GM21360 (cell line): ENCODE measurements at regions not wholly inside any gene's neighbourhood (a gene's known extent, or its start where the extent isn't known, plus 50 kb on each side); places are given as distances from the start of the nearest gene placed in this dataset.

Source experiments
- ATAC-seq: cut with Tn5 transposase; IDR thresholded peaks from one replicate; pipeline ENCODE4 v1.9.1; 2021; ENCODE audit warnings: mild to moderate bottlenecking, moderate library complexity; ENCODE audit not compliant: unreplicated experiment

DNA sequence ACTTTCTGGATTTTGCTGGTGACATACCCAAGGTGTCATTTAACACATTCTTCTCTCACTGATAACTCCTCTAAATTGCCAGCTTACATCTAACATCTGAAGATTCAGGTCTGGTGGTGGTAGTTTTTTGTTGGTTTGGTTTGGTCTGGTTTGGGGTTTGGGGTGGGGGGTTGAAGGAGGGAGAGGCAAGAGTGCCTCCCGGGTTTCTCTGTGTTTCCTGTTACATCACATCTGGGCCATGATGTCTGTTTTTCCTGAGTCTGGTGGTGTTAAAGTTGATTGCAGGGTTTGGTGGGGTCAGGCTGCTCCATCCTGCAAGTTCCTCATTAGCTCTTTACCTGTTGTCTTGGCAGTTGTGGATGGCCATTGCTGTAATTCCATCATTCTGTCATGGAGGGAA, 155.8 kb upstream of the UBL3 start:
- no peak for ATAC-seq

DNA sequence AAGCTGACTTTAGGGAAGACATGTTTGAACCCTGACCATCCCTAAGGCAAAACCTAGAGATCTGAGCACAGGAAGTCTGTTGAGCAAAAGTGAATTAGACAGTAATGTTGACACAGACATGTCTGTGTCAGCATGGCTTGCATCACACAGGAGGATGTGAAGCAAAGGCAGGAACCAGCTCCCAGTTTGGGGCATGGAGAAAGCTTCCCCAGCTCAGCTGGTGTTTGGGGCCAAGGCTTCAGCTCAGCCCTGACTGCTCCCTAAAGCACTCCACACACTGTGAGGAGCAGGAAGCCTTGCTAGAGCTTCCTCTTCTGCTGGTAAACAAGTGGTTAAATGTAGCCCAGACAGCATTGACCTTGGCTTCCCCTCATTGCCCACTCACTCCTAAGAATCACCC, 153.8 kb upstream of the UBL3 start:
- ATAC-seq, result no peak

DNA sequence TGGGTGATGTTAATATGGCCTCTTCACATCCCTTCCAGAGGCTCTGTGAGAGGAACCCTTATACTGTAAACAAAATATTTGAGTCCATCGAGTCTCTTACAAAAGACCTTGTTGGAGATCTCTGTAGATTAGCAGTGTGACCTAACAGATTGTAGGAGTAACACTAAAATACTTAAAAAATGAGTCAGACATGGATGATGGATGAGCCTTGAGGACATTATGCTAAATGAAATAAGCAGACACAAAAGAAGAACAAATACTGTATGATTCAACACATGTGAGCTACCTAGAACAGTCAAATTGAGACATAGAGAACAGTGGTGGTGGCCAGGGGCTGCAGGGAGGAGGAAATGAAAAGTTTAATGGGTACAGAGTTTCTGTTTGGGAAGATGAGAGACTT, 152.2 kb upstream of the UBL3 start:
- no peak for ATAC-seq

DNA sequence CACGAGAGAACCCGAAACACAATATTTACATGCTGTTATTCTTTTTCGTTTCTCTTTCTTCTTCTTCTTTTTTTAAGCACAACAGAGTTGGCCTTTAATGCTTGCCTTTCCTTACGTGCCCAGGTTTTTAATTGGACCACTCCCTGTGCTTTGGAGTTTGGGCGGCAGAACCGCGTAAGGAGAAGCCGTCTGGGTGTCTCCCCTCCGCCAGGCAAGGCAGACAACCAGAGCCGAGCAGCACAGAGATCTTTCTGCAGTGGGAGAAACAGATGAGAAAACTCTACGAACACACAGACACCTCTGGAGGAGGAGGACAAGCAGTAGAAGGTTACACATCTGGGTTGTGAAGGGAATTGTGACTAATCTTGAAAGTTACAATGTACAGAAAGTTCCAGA, 150.0 kb upstream of the UBL3 start:
- ATAC-seq, result no peak

DNA sequence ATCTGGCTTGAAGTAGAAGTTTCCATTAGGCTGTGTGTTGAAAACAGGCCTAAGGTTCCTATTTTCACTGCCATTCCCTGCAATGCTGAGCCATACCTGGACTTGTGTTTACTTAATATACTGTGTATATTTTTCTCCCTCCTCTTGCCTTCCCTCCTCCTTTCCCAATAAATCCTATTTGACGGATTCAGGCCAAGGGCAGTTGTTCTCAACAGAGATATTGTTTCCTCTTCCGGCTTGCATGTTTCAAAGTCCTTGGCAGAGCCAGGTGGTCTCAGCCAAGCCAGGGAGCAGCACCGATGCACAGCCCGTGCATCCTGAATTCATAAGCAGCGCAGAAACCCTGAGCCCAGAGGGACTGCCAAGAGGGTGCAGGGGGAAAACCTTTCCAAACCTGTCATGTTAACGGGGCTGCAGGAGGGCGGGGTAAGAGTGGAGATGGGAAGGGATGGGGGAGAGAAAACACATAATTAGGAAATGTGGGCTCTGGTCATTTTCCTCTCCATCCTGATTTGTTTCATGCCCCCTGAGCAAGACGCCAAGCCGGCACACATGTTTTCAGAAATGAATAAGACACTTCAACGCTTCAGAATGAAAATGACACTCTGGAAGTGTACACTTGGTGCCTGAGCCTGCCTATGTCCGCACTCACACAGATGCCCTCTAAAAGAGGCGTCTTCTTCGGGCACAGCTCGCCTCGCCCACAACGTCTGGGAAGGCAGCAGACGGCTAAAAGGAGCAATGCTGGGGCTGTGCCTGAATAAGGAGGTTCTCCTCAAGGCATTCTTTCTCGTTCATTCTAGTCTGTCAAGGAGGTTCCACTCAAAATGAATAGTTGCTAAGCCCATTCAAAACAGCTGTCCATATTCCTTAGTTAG, 149.3 kb upstream of the UBL3 start:
- ATAC-seq, result no peak

DNA sequence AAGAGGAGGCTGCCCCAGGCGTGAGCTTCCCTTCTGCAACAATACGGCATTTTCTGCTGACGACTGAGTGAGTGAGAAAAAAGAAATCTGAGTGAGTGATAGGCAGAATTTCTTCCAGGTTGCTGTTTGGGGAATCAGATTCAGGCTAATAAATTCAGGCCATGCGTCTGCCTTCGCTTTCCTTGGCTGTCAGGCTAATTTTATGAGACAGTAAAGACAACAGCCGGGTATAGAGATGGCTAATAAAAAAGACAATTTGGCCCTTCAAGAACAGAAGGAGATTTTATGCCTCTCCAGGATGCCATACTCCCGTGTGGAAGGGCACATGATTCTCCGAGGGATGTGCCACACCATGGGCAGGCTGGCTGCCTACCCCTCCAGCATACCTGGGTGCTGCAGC, 145.9 kb upstream of the UBL3 start:
- no peak for ATAC-seq

DNA sequence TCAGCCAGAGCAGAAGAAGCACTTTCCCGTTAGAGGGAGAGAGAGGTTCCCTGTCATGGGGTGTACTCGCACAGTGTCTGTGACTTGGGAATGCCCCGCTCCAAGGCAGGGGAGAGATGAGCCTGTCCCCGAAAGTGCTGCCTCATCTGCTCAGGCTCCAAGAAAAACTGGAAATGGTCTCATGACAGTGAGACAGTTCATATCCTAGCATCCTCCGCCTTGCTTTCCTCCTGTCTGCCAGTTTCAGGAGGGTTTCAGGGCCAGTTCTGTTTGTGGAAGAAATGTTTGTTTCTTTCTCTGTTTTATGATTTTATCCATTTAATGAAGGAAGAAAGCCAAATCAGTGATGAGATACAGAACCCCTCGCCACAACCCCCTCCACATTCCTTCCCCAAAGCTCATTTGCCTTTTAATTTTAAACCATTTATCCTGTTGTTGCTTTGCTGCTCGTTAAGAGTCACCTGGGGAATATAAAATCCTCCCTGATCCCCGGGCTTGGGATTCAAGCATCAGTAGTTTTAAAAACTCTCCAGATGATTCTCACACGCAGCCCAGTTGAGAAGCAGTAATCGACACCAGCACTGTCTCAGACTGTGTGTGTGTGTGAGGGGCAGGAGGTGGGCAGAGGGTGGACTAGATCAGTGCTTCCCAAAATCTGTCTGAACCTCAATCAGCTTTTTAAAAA, 144.6 kb upstream of the UBL3 start:
- ATAC-seq, result no peak

DNA sequence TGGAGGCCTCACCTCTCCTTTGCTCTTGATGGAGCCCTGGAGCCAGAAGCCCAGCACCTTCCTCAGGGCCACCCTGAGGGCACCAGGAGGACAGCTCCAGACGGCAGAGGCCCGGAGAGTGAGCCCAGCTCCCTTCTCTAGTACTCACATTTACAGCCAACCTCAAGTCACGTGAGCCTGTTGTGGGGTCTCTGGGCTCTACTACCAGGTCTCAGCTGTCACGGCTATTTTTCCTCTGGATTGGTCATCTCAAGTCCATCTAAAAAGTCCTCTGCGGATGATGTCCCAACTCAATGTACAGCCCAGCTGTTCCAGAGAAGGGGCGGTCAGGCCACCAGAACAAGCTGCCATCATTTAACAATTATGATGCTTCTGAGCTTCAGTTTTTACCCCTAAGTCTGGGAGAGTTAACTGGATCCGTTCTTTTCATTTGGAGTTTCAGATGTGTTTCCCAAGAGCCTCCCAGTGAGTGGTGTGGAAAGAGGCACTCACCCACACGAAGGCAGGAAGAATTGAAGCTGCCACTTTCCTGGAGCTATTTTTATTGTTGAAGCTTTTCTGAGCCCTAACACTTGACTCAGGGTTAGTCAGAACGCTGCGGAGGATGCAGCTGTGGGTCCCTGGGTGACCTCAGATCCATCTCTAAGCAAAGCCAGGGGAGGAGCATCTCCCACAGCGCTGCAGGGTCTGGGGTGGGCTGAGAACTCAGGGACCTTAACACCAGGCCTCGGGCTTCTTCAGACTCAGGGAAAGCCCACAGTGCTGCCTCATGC, 143.5 kb upstream of the UBL3 start:
- ATAC-seq, result no peak

DNA sequence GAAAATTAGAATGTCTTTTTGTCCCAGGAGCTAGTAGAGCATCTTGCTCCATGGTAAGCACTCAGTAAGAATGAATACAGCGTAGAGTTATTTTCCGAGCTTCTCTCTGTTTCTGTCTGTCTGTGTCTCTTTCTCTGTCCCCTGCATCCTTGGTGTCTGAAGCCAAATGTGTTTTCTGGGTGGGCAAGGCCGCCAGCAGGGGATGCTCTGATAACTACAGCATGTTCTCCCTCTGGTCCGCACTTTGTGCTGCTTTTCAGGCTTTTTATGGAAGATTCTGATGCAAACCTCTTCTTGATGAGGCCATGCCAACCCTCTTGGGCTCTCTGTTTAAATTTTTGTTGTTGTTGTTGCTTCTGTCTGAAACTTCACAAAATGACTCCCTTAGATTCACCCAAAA, 142.8 kb upstream of the UBL3 start:
- no peak for ATAC-seq

DNA sequence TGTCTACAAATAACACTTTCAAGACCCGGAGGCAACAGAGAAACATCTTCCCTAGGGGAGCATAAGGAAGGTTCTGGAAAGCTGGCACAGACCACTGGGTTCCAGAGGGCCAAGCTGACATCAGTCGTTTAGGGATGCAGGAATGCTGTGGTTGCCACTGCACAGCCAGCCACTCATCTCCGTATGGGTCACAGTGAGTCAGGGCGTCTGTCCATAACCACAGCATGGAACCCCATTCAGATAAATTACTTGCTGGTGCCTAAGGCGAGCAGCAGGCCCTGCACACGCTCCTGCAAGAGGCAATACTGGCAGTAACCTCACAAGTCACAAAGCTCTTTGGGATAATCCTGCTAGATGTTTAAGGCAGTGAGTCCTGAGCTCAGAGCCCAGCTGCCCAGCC, 140.9 kb upstream of the UBL3 start:
- ATAC-seq, result no peak

DNA sequence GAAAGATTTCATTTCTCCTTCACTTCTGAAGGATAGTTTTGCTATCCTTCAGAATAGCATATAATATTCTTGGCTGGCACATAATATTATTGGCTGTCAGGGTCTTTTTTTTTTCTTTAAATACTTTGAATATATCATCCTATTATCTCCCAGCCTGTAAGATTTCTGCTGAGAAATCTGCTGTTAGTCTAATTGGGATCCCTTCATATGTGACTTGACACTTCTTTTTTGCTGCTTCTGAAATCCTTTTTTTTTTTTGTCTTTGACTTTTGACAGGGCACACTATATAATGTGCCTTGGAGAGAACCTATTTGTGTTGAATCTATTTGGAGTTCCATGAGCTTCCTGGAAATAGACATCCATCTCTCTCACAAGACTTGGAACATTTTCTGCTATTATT, 136.9 kb upstream of the UBL3 start:
- ATAC-seq, result no peak

DNA sequence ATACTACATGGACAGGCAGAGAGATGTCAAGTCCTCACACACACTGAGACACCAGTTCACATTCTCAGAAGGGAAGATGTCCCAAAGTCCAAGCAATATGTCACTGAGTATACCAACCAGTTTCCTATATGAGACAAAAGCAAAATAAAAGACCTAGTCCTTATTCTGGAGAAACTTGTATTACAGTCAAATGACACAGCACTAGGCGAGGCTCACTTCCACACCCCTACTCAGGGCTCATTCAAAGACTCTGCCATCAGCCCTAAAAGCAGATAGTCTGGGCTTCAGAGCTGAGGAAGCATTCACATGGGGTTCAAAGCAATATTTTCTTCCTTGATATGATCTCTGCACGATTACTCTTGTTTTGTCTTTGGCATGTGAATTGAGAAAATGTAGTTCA, 129.9 kb upstream of the UBL3 start:
- no peak for ATAC-seq

DNA sequence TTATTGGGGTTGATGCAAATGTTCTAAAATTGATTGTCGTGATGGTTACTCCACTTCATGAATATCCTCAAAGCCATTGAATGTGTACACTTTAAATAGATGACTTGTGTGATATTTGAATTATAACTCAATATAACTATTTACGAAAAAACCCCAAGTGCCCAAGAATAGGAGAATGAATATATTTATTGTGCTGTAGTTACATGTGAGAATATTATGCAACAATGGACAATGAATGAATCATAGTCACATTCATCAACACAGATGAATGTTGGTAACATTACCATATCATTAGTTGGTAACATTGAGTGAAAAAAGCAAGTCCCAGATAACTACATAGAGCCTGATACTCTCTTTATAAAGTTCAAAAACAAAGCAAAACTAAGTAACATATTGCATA, 127.8 kb upstream of the UBL3 start:
- no peak for ATAC-seq

DNA sequence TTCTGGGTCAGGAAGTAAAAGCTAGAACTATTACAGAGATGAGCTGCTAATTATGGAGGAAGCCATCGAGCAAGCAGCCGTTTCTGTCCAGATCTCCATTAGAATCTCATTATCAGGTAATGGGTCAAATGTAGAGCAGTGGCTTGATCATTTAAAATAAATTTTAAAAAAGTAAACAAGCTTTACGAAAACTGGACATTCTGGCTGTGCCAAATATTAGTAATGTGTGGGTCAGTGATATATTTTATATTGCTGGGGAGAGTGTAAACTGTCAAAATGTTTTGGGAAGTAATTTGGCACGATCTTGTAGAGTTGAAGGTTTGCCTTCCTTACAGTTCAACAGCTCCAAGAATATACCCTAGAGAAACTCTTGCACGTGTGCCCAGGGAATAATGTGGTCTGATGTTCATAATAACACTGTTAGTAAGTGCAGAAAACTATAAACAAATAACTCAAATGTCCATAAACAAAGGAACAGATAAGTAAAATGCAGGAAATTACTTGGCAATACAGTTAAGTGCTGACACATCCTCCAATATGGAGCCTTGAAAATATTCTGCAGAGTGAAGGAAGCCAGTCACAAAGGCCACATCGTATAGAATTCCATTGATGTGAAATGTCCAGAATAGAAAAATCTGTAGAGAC, 127.2 kb upstream of the UBL3 start:
- ATAC-seq, result no peak

DNA sequence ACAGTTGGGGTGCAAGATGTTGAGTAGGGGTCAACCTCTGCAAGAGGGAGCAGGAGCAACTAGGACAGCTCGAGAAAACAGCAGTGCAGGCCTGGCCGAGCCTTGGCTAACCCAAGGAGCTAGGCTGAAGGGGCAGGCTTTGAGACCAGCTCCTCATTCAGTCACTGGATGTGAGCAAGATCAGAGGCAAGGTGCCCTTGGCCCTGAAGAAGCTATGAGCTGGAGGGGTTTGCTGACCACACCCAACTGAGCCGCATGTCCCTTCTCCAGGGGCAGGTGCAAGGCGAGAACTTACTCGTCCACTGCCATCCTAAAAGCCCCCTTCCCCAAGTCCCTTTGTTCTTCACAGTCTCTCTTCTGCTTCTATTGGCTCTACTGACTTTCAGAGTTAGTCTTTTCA, 126.1 kb upstream of the UBL3 start:
- ATAC-seq, result no peak

DNA sequence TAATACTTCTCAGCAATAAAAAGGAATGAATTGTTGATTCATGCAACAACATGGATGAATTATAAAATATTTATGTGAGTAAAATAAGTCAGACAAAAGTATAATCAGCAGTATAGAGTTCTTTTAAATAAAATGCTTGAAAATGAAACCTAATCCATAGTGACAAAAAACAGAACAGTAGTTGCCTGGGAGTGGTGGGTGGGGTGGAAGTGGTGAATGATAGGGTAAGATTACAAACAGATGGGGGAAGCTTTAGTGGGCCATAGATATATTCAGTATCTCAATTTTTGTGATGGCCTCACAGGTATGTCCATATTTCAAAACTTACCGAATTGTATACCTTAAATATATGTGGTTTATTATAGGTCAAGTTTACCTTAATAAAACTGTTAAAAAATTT, 124.9 kb upstream of the UBL3 start:
- no peak for ATAC-seq

DNA sequence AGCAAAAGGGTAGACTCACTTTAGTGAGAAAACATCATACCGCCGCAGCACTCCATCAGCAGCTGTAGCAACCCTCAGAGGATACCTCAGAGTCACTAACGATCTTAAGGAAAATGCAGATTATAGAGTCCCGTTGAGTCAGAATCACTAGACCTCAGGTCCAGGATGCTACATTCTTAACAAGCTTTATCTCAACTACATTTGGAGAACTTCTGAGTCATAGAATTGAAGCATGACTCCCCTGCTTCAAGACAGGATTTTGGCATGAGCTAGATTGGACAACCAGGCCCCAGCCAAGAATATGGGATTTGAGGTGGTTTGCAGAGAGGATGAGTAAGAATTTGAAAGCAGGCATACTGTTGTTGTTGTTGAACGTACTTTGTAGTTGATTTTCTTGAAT, 118.9 kb upstream of the UBL3 start:
- no peak for ATAC-seq

DNA sequence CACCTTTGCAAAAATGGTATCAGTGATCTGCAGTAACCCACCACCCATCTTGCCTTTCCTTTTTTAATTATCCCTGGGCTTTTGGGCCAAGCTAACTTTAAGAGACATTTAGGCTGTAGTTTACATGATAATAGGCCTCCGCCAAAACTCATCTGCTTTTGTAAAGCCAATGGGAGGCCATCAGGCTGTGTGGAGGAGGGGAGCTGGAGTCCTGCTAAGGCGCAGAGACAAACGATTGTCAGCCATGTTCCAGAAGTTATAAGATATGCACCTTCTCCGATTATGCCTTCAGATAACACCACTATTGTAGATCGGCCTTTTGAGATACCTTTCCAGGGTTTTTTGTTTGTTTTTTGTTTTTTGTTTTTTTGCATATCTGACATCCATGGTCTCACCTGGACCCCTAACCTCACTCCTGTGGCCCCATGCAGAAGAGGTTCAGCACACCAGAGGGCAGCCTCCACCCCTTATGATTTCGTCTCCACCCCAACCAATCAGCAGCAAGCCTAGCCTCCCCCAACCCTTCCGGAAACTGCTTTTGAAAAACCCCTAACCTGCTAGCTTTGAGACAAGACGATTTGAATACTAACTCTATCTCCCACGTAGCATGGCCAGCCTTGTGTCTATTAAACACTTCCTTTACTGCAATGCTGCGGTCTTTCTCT, 113.9 kb upstream of the UBL3 start:
- ATAC-seq, result no peak

DNA sequence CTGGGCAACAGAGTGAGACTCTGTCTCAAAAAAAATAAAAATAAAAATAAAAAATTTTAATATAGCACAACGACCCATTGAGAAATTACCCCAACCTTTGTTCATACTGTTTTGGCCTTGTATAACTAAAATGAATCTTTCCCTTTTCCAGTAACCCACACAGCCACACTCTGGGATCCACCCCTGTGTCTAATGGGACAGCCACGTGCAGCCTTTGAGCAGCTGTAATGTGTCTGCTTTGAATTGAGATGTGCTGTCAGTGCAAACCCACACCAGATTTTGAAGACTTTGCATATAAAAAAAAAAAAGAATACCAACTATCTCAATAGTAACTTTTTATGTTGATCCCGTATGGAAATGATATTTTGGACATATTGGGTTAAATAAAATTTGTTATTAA, 112.7 kb upstream of the UBL3 start:
- ATAC-seq, result no peak

DNA sequence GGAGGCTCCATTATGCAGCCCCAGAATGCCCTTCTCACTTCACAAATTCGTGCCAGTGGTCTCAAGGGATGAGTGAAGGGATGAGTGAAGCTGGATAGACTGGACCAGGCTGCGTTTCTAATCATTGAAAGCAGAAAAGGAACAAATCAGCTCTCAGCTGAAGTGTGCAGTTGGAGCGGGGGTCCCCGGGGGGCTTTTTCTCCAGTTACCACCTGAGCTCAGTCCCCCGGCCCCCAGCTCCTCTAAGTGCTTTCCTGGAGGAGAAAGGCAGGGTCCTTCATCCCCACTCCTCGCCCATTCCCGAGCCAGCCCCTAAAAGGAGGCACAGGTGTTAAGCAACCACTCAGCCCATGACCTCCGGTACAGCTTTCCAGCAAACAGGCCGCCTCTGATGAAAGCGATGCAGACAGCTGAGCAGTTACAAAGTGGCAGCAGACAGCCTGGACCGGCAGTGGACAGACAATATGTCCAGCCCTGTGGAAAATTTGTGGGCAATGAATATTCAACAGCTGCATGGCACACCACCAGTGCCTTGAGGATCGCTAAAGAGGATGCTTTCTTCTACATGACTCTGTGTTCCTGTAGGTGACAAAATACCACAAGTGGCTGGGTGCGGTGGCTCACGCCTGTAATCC, 110.7 kb upstream of the UBL3 start:
- no peak for ATAC-seq
